ENCODE measurements at regions not wholly inside any gene's neighbourhood (a gene's known extent, or its start where the extent isn't known, plus 50 kb on each side); places are given as distances from the start of the nearest gene placed in this dataset.

- Histone ChIP-seq H3K27ac (ENCODE audit: control insufficient read depth, insufficient read depth) (no peak overlapping the region), H3K27me3 (replicated peaks in 1 of 2; ENCODE audit: control insufficient read depth in 2 of 2, insufficient read depth in 2 of 2, low read length in 1 of 2) (no peaks in the 10 kb centered on the region), H2AFZ (ENCODE audit: control insufficient read depth, low read depth, low read length) (no peak overlapping the region), H3K4me2 (ENCODE audit: control insufficient read depth, insufficient read depth) (no peak overlapping the region), H3K4me1 (ENCODE audit: control insufficient read depth, insufficient read depth, low read length) (no peaks in the 10 kb centered on the region), H3K4me3 (no peak overlapping the region), H3K36me3 (ENCODE audit: control insufficient read depth in 2 of 2, insufficient read depth in 2 of 2, low read length in 1 of 2) (no peaks in the 10 kb centered on the region), H4K20me1 (ENCODE audit: control insufficient read depth, insufficient read depth) (no peaks in the 10 kb centered on the region), H3K79me2 (ENCODE audit: control insufficient read depth, insufficient read depth, low read length) (no peaks in the 10 kb centered on the region), H3K9ac (ENCODE audit: control insufficient read depth, insufficient read depth, low read length) (no peak overlapping the region), H3K9me3 (replicated peaks; ENCODE audit: control insufficient read depth, insufficient read depth, low read length) (no peaks in the 10 kb centered on the region; the same call in 2 of the 3 replicates)
- intact Hi-C loops (cut with micrococcal nuclease; ENCODE audit: unreplicated experiment) (no loop called here), in situ Hi-C loops (cut with MboI) (no loop called here)
- ChIA-PET POLR2A (no interaction called here), RAD21 (ENCODE audit: unreplicated experiment) (no interaction called here), CTCF (no interaction called here), SMC1A (ENCODE audit: uncharacterized antibody, unreplicated experiment) (no interaction called here)
- TF ChIP-seq ZNF384 (IDR thresholded peaks at IDR 0.05; ENCODE audit: borderline replicate concordance, low read depth, low read length) (no peak), NFIC (IDR thresholded peaks at IDR 0.05; ENCODE audit: low read depth, low read length) (no peak), EZH2 (IDR thresholded peaks at IDR 0.05; ENCODE audit: borderline replicate concordance, control insufficient read depth, low read depth, low read length) (no peak), BMI1 (IDR thresholded peaks at IDR 0.05; ENCODE audit: borderline replicate concordance) (no peak), POLR2A (IDR thresholded peaks at IDR 0.05; ENCODE audit: low read depth, low read length) (no peak), RCOR1 (conservative IDR thresholded peaks at IDR 0.05; ENCODE audit: low read depth, low read length) (no peak), NBN (IDR thresholded peaks at IDR 0.05) (no peak), BCL11A (IDR thresholded peaks at IDR 0.05; ENCODE audit: low read depth, low read length) (no peak)
- ATAC-seq: no peak
- no peak for FAIRE-seq
- BruUV-seq (replicated peaks): no TSS peak
- DNase-seq (ENCODE audit: low read depth, low spot score): no peak
- WGBS (ENCODE audit: insufficient coverage, insufficient replicate concordance, low lambda C conversion rate, missing lambda C conversion rate): 84% methylated on average over 1 of the region's 1 CpG
Measured at GRCh38 chr12:126891789-126892188, 1375.2 kb upstream of the TMEM132C start.

DNA sequence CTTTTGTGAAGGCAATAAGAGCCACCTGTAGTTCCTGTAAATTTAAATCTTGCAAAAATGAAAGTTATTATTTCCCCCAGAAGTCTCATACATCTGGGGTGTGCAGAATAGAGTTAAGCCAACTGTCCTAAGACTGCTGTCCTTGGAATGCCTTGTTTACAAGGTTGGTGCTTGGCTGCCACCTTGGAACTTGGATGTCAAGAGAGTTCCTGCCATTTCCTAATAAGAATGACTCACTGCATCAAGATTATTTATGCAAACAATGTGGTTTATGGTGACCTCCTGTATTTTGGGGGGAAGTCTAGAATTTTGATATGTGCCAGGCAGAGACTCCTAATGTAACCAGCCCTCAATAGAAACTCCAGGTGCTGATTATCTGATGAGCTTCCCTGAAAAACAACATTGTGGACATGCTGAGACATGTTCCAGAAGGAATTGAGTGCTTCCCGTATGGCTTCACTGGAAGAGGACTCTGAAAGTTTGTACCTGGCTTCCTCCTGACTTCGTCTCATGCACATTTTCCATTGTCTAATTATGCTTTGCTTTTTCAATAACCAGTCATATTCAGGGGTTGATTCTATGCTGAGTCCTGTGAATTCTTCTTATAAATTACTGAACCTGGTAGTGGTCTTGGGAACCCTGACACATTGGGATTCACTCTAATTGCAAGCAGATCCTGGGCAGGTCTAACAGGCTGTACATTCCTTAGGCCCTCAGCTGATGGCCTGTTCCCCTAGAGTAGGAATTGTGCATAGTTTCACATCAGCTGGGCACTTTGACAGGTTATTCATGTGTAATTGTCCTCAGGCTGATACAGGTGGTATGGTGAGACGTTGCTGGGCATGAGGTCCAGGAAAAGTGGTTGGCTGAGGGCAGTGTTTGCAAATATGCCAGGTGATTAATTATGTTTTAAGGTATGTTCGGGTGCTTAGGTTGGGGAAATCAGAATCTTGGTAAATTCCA is 1370.7 kb upstream of the TMEM132C start:
- BruUV-seq (replicated peaks): no TSS peak
- intact Hi-C loops (cut with micrococcal nuclease; ENCODE audit: unreplicated experiment) (no loop called here), in situ Hi-C loops (cut with MboI) (no loop called here)
- ChIA-PET RAD21 (ENCODE audit: unreplicated experiment) (no interaction called here), CTCF (no interaction called here), POLR2A (no interaction called here), SMC1A (ENCODE audit: uncharacterized antibody, unreplicated experiment) (no interaction called here)
- Histone ChIP-seq H2AFZ (ENCODE audit: control insufficient read depth, low read depth, low read length) (no peak overlapping the region), H3K27me3 (replicated peaks in 1 of 2; ENCODE audit: control insufficient read depth in 2 of 2, insufficient read depth in 2 of 2, low read length in 1 of 2) (no peaks in the 10 kb centered on the region), H3K4me3 (no peak overlapping the region), H4K20me1 (ENCODE audit: control insufficient read depth, insufficient read depth) (no peaks in the 10 kb centered on the region), H3K4me2 (ENCODE audit: control insufficient read depth, insufficient read depth) (no peak overlapping the region), H3K79me2 (ENCODE audit: control insufficient read depth, insufficient read depth, low read length) (no peaks in the 10 kb centered on the region), H3K27ac (ENCODE audit: control insufficient read depth, insufficient read depth) (no peak overlapping the region), H3K9me3 (replicated peaks; ENCODE audit: control insufficient read depth, insufficient read depth, low read length) (no peaks in the 10 kb centered on the region; the same call in 2 of the 3 replicates), H3K9ac (ENCODE audit: control insufficient read depth, insufficient read depth, low read length) (no peak overlapping the region), H3K4me1 (ENCODE audit: control insufficient read depth, insufficient read depth, low read length) (no peaks in the 10 kb centered on the region), H3K36me3 (ENCODE audit: control insufficient read depth in 2 of 2, insufficient read depth in 2 of 2, low read length in 1 of 2) (no peaks in the 10 kb centered on the region)
- FAIRE-seq: no peak
- no peak for ATAC-seq
- 3% methylated on average over 4 of the region's 4 CpGs for WGBS (ENCODE audit: insufficient coverage, insufficient replicate concordance, low lambda C conversion rate, missing lambda C conversion rate)
- DNase-seq (ENCODE audit: low read depth, low spot score): no peak
- no peak for TF ChIP-seq EP300 (IDR thresholded peaks at IDR 0.05; ENCODE audit: borderline replicate concordance in 1 of 2, control insufficient read depth in 1 of 2, low read depth in 2 of 2, low read length in 2 of 2)
- no peak for TF ChIP-seq IRF3 (IDR thresholded peaks at IDR 0.05)
- no peak for TF ChIP-seq ZBED1 (IDR thresholded peaks at IDR 0.05; ENCODE audit: borderline replicate concordance)
- TF ChIP-seq CREM (IDR thresholded peaks at IDR 0.05; ENCODE audit: low read depth): no peak
- no peak for TF ChIP-seq SMARCA5 (IDR thresholded peaks at IDR 0.05)
- TF ChIP-seq NFIC (IDR thresholded peaks at IDR 0.05; ENCODE audit: low read depth, low read length): no peak
- no peak for TF ChIP-seq STAT3 (IDR thresholded peaks at IDR 0.05; ENCODE audit: low read depth, low read length)
- TF ChIP-seq PAX8 (IDR thresholded peaks at IDR 0.05): no peak
- TF ChIP-seq KDM1A (IDR thresholded peaks at IDR 0.05; ENCODE audit: borderline replicate concordance): no peak
- no peak for TF ChIP-seq KLF5 (IDR thresholded peaks at IDR 0.05; ENCODE audit: partially characterized antibody)
